HCT116 (cell line): ENCODE measurements at regions not wholly inside any gene's neighbourhood (a gene's known extent, or its start where the extent isn't known, plus 50 kb on each side); places are given as distances from the start of the nearest gene placed in this dataset.
"Not testable (repeated sequence)": the region's sequence is repeated elsewhere in the genome, so short reads cannot be mapped to it uniquely, and the experiment has no call there.

Experiments used
- CBX3 ChIP-seq: IDR thresholded peaks from 2 replicates; pipeline ENCODE4 v1.6.1; 2012; ENCODE audit warnings: low read depth
- CTCF ChIP-seq, 3 experiments: fragments of 200-600 bp in 1 of 3; sonication (generic) in 1 of 3; IDR thresholded peaks in 2 of 3; conservative IDR thresholded peaks in 1 of 3; 2 replicates each; pipeline ENCODE4 v1.5.1; 2012 to 2017; ENCODE audit warnings: low read depth in 2 of 3, low read length in 2 of 3, antibody characterized with exemption in 1 of 3, borderline replicate concordance in 1 of 3, control low read depth in 1 of 3, mild to moderate bottlenecking in 1 of 3, mixed read lengths in 1 of 3, mixed run types in 1 of 3, moderate library complexity in 1 of 3; ENCODE audit not compliant: insufficient read depth in 1 of 3
- EZH2 ChIP-seq: fragments of 200-600 bp; sonication (generic); IDR thresholded peaks from 2 replicates; pipeline ENCODE4 v1.6.1; 2017; ENCODE audit warnings: antibody characterized with exemption, mixed run types
- JUND ChIP-seq: IDR thresholded peaks from 2 replicates; pipeline ENCODE4 v1.6.1; 2012
- MAX ChIP-seq: IDR thresholded peaks from 2 replicates; pipeline ENCODE4 v1.6.1; 2012
- POLR2AphosphoS5 ChIP-seq: IDR thresholded peaks from 2 replicates; pipeline ENCODE4 v1.6.1; 2011; ENCODE audit warnings: mild to moderate bottlenecking, low read depth, low read length, moderate library complexity
- RAD21 ChIP-seq: IDR thresholded peaks from 2 replicates; pipeline ENCODE4 v1.6.1; 2012; ENCODE audit warnings: low read depth, mild to moderate bottlenecking
- SIN3A ChIP-seq: IDR thresholded peaks from 2 replicates; pipeline ENCODE4 v1.6.1; 2012; ENCODE audit warnings: low read depth
- SP1 ChIP-seq: IDR thresholded peaks from 2 replicates; pipeline ENCODE4 v1.6.1; 2012; ENCODE audit warnings: low read depth
- TCF7L2 ChIP-seq: IDR thresholded peaks from 2 replicates; pipeline ENCODE4 v1.7.0; 2011; ENCODE audit warnings: borderline replicate concordance, inconsistent platforms; ENCODE audit not compliant: insufficient read depth, insufficient read length; ENCODE audit errors: extremely low read depth
- ZBTB33 ChIP-seq: IDR thresholded peaks from 2 replicates; pipeline ENCODE4 v1.6.1; 2011; ENCODE audit warnings: mild to moderate bottlenecking, low read length, moderate library complexity; ENCODE audit not compliant: insufficient replicate concordance; ENCODE audit errors: extremely low read depth
- ZNF274 ChIP-seq: fragments of 200-500 bp; sonication (Bioruptor generic); IDR thresholded peaks from 2 replicates; pipeline ENCODE4 v1.6.1; 2014; ENCODE audit warnings: mild to moderate bottlenecking, low read depth, low read length, inconsistent platforms

GRCh38 chr1:102789951-102790350, 318.4 kb downstream of the COL11A1 start:
- not testable (repeated sequence) for TF ChIP-seq RAD21; TCF7L2; ZBTB33; SP1; CTCF (IDR thresholded peaks at IDR 0.05 in 2 of 3, conservative IDR thresholded peaks at IDR 0.05 in 1 of 3; ENCODE audit: borderline replicate concordance in 1 of 3, insufficient read depth in 1 of 3, low read depth in 2 of 3, low read length in 2 of 3); EZH2; SIN3A; CBX3; JUND; ZNF274; POLR2AphosphoS5; MAX
